Upper lobe of left lung (tissue), 4 donors: ENCODE measurements at regions not wholly inside any gene's neighbourhood (a gene's known extent, or its start where the extent isn't known, plus 50 kb on each side); places are given as distances from the start of the nearest gene placed in this dataset.

Experiments
- POLR2AphosphoS5 ChIP-seq, 2 donors: sonication (generic); formaldehyde crosslinking; IDR thresholded peaks; one replicate each; pipeline ENCODE4 v1.5.1; 2017; ENCODE audit warnings: antibody characterized with exemption in 2 of 2
- TF ChIP-seq, protein P1 (sequence below), 6 experiments: fragments of 450-650 bp in 4 of 6; fragments of 200-600 bp in 2 of 6; sonication (generic) in 2 of 6; IDR thresholded peaks; one replicate each; pipeline ENCODE4 v1.5.1; 2016 to 2019; ENCODE audit warnings: antibody characterized with exemption in 6 of 6

DNA sequence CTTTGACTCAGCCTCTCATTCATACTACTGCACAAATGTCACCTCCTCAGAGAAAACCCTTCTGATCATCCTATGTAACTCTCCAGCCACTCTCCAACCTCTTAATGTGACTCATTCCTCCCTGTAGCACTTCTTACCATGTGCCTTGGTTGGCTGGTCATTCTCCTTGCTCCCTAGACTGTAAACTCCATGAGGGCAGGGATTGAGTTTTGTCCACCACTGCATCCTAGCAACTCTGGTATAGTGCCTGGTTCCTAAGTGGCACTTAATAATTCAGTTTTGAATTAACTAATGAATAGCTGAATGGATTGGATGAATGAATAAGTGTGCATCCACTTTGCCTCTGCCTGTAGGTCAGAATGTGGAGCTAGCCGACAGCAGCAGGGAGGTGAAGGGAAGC, 202.5 kb upstream of the HES1 start:
- TF ChIP-seq, protein P1, sequence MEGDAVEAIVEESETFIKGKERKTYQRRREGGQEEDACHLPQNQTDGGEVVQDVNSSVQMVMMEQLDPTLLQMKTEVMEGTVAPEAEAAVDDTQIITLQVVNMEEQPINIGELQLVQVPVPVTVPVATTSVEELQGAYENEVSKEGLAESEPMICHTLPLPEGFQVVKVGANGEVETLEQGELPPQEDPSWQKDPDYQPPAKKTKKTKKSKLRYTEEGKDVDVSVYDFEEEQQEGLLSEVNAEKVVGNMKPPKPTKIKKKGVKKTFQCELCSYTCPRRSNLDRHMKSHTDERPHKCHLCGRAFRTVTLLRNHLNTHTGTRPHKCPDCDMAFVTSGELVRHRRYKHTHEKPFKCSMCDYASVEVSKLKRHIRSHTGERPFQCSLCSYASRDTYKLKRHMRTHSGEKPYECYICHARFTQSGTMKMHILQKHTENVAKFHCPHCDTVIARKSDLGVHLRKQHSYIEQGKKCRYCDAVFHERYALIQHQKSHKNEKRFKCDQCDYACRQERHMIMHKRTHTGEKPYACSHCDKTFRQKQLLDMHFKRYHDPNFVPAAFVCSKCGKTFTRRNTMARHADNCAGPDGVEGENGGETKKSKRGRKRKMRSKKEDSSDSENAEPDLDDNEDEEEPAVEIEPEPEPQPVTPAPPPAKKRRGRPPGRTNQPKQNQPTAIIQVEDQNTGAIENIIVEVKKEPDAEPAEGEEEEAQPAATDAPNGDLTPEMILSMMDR (IDR thresholded peaks at IDR 0.05): no peak
- no peak for TF ChIP-seq POLR2AphosphoS5 (IDR thresholded peaks at IDR 0.05)
